Tibial artery (tissue), 4 donors: ENCODE measurements at regions not wholly inside any gene's neighbourhood (a gene's known extent, or its start where the extent isn't known, plus 50 kb on each side); places are given as distances from the start of the nearest gene placed in this dataset.

ENCODE experiments used
- DNase-seq, 2 donors: peaks; one replicate each; pipeline ENCODE4 v3.0.0-alpha.2; 2019
- H3K27ac ChIP-seq, 2 donors: fragments of 200-600 bp; sonication (generic) in 1 of 2; 1 replicate in 1 of 2; 2 replicates in 1 of 2; pipeline ENCODE4 v1.5.1; 2018 to 2019; ENCODE audit warnings: mild to moderate bottlenecking in 1 of 2
- H3K27me3 ChIP-seq, 2 donors: fragments of 200-600 bp; sonication (generic) in 1 of 2; one replicate each; pipeline versions ENCODE4 v1.5.1 to v1.6.0; 2016 to 2019
- H3K36me3 ChIP-seq, 3 donors: fragments of 200-600 bp; sonication (generic) in 2 of 3; one replicate each; pipeline ENCODE4 v1.5.1; 2016 to 2019; ENCODE audit warnings: mild to moderate bottlenecking in 2 of 3
- H3K4me1 ChIP-seq, 4 donors: fragments of 200-600 bp; sonication (generic) in 2 of 4; 1 replicate in 3 of 4; 2 replicates in 1 of 4; pipeline ENCODE4 v1.5.1; 2016 to 2019
- H3K4me3 ChIP-seq, 2 donors: fragments of 200-600 bp; sonication (generic) in 1 of 2; 1 replicate in 1 of 2; 2 replicates in 1 of 2; pipeline ENCODE4 v1.5.1; 2018 to 2019; ENCODE audit warnings: mild to moderate bottlenecking in 2 of 2
- H3K9me3 ChIP-seq, 3 donors: fragments of 200-600 bp; sonication (generic) in 1 of 3; one replicate each; pipeline ENCODE4 v1.5.1; 2016 to 2019
- CTCF ChIP-seq, 2 experiments: fragments of 200-600 bp in 1 of 2; fragments of 450-650 bp in 1 of 2; IDR thresholded peaks; one replicate each; pipeline ENCODE4 v1.5.1; 2017 to 2019; ENCODE audit warnings: antibody characterized with exemption in 2 of 2, mild to moderate bottlenecking in 1 of 2, moderate library complexity in 1 of 2
- intact Hi-C: fragments of 100-400 bp; cut with DNase I; formaldehyde crosslinking; loops from one replicate; pipeline ENCODE4 v1.15.0; 2023; ENCODE audit warnings: low total_unique reads

- Histone ChIP-seq H3K27ac (no peak overlapping the region), H3K36me3 (no peaks in the 10 kb centered on the region), H3K4me1 (no peaks in the 10 kb centered on the region), H3K9me3 (no peaks in the 10 kb centered on the region), H3K4me3 (no peak overlapping the region), H3K27me3 (no peaks in the 10 kb centered on the region)
- DNase-seq, result no peak
- intact Hi-C loops, result loop anchor here (10.0 kb wide), 1 partner anchor 250 kb away; no protein-coding TSS in a partner anchor
- no peak for TF ChIP-seq CTCF (IDR thresholded peaks at IDR 0.05)
Observed at GRCh38 chr9:4384750-4385149, 84.9 kb upstream of the GLIS3 start.

GRCh38 chr9:4382722-4383317 lies 83.0 kb upstream of the GLIS3 start:
- intact Hi-C loops, result loop anchor here (10.0 kb wide), 1 partner anchor 252 kb away; no protein-coding TSS in a partner anchor
- no peaks in the 10 kb centered on the region for H3K4me1 ChIP-seq
- H3K36me3 ChIP-seq, result no peaks in the 10 kb centered on the region
- H3K27ac ChIP-seq, result no peak overlapping the region
- no peak overlapping the region for H3K4me3 ChIP-seq
- H3K27me3 ChIP-seq, result no peaks in the 10 kb centered on the region
- DNase-seq, result no peak
- H3K9me3 ChIP-seq, result no peaks in the 10 kb centered on the region
- peak; percentile 39 to 48 for TF ChIP-seq CTCF (IDR thresholded peaks at IDR 0.05)

GRCh38 chr9:4381744-4382143 lies 81.9 kb upstream of the GLIS3 start:
- intact Hi-C loops, result loop anchor here (10.0 kb wide), 1 partner anchor 253 kb away; no protein-coding TSS in a partner anchor
- DNase-seq, result no peak
- no peak overlapping the region for H3K4me3 ChIP-seq
- no peak overlapping the region for H3K27ac ChIP-seq
- no peaks in the 10 kb centered on the region for H3K4me1 ChIP-seq
- TF ChIP-seq CTCF (IDR thresholded peaks at IDR 0.05), result no peak
- H3K27me3 ChIP-seq, result no peaks in the 10 kb centered on the region
- H3K36me3 ChIP-seq, result no peaks in the 10 kb centered on the region
- no peaks in the 10 kb centered on the region for H3K9me3 ChIP-seq

- Histone ChIP-seq H3K9me3 (no peaks in the 10 kb centered on the region), H3K36me3 (no peaks in the 10 kb centered on the region), H3K4me3 (no peak overlapping the region), H3K27me3 (no peaks in the 10 kb centered on the region), H3K27ac (no peak overlapping the region), H3K4me1 (no peaks in the 10 kb centered on the region)
- no peak for DNase-seq
- no peak for TF ChIP-seq CTCF (IDR thresholded peaks at IDR 0.05)
- intact Hi-C loops, result loop anchor here (10.0 kb wide), 1 partner anchor 254 kb away; no protein-coding TSS in a partner anchor
Observed at GRCh38 chr9:4380406-4380805, 80.5 kb upstream of the GLIS3 start.

GRCh38 chr9:4375424-4376200 lies 75.7 kb upstream of the GLIS3 start:
- TF ChIP-seq CTCF (IDR thresholded peaks at IDR 0.05), result peak; percentile 41 to 54
- intact Hi-C loops, result no loop called here
- H3K36me3 ChIP-seq, result no peaks in the 10 kb centered on the region

More at GRCh38 chr9:4375424-4376200, 75.7 kb upstream of the GLIS3 start:
- no peak for DNase-seq
- Histone ChIP-seq H3K4me3 (no peak overlapping the region), H3K4me1 (no peaks in the 10 kb centered on the region), H3K27me3 (no peaks in the 10 kb centered on the region), H3K27ac (no peak overlapping the region), H3K9me3 (no peaks in the 10 kb centered on the region)
